ENCODE measurements at regions not wholly inside any gene's neighbourhood (a gene's known extent, or its start where the extent isn't known, plus 50 kb on each side); places are given as distances from the start of the nearest gene placed in this dataset.

DNA sequence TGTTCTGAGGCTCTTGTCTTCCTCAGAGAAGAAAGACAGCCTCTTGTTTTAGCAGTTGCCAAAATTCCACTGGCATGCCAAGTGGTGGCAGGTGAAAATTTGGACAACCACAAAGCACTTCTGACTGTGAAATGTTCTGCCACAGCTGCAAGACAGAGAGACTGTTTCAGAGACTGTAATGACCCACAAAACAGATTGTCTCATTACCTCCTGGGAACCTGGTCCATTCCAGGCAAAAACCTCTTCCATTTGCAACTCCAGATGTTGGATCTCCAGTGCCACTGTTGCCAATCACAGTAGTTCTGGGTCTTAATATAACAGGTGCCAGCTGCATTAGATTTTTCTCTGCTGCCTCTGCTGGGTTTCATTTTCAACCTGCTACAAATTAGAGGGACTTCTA lies 911.5 kb downstream of the UQCRFS1 start:
- BruUV-seq (replicated peaks), result no TSS peak
- intact Hi-C loops (cut with micrococcal nuclease; ENCODE audit: unreplicated experiment), result no loop called here
- ATAC-seq (no peak), DNase-seq (ENCODE audit: low read depth, low spot score) (no peak), FAIRE-seq (no peak)
- Histone ChIP-seq H3K27me3 (replicated peaks in 1 of 2; ENCODE audit: control insufficient read depth in 2 of 2, insufficient read depth in 2 of 2, low read length in 1 of 2) (no peaks in the 10 kb centered on the region), H3K4me3 (no peak overlapping the region), H3K4me1 (ENCODE audit: control insufficient read depth, insufficient read depth, low read length) (no peaks in the 10 kb centered on the region), H3K4me2 (ENCODE audit: control insufficient read depth, insufficient read depth) (no peak overlapping the region), H3K79me2 (ENCODE audit: control insufficient read depth, insufficient read depth, low read length) (no peaks in the 10 kb centered on the region), H3K9me3 (replicated peaks; ENCODE audit: control insufficient read depth, insufficient read depth, low read length) (no peaks in the 10 kb centered on the region; the same call in 2 of the 3 replicates), H2AFZ (ENCODE audit: control insufficient read depth, low read depth, low read length) (no peak overlapping the region), H4K20me1 (ENCODE audit: control insufficient read depth, insufficient read depth) (no peaks in the 10 kb centered on the region), H3K27ac (ENCODE audit: control insufficient read depth, insufficient read depth) (no peak overlapping the region), H3K36me3 (ENCODE audit: control insufficient read depth in 2 of 2, insufficient read depth in 2 of 2, low read length in 1 of 2) (no peaks in the 10 kb centered on the region), H3K9ac (ENCODE audit: control insufficient read depth, insufficient read depth, low read length) (no peak overlapping the region)
- in situ Hi-C loops (cut with MboI), result no loop called here
- SMC1A ChIA-PET (ENCODE audit: uncharacterized antibody, unreplicated experiment), result no interaction called here
- CTCF ChIA-PET, result interaction anchor here (1.6 kb wide), 1 partner anchor 335 kb away, joined by 6 read pairs; no protein-coding TSS in a partner anchor
- RAD21 ChIA-PET (ENCODE audit: unreplicated experiment), result no interaction called here
- POLR2A ChIA-PET, result no interaction called here
- TF ChIP-seq PAX5 (IDR thresholded peaks at IDR 0.05; ENCODE audit: borderline replicate concordance, low read depth, low read length), result no peak
- TF ChIP-seq CREM (IDR thresholded peaks at IDR 0.05; ENCODE audit: low read depth), result no peak
- TF ChIP-seq, protein P1, sequence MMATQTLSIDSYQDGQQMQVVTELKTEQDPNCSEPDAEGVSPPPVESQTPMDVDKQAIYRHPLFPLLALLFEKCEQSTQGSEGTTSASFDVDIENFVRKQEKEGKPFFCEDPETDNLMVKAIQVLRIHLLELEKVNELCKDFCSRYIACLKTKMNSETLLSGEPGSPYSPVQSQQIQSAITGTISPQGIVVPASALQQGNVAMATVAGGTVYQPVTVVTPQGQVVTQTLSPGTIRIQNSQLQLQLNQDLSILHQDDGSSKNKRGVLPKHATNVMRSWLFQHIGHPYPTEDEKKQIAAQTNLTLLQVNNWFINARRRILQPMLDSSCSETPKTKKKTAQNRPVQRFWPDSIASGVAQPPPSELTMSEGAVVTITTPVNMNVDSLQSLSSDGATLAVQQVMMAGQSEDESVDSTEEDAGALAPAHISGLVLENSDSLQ (IDR thresholded peaks at IDR 0.05), result no peak
- no peak for TF ChIP-seq TCF7 (IDR thresholded peaks at IDR 0.05; ENCODE audit: borderline replicate concordance)
- TF ChIP-seq, protein P2, sequence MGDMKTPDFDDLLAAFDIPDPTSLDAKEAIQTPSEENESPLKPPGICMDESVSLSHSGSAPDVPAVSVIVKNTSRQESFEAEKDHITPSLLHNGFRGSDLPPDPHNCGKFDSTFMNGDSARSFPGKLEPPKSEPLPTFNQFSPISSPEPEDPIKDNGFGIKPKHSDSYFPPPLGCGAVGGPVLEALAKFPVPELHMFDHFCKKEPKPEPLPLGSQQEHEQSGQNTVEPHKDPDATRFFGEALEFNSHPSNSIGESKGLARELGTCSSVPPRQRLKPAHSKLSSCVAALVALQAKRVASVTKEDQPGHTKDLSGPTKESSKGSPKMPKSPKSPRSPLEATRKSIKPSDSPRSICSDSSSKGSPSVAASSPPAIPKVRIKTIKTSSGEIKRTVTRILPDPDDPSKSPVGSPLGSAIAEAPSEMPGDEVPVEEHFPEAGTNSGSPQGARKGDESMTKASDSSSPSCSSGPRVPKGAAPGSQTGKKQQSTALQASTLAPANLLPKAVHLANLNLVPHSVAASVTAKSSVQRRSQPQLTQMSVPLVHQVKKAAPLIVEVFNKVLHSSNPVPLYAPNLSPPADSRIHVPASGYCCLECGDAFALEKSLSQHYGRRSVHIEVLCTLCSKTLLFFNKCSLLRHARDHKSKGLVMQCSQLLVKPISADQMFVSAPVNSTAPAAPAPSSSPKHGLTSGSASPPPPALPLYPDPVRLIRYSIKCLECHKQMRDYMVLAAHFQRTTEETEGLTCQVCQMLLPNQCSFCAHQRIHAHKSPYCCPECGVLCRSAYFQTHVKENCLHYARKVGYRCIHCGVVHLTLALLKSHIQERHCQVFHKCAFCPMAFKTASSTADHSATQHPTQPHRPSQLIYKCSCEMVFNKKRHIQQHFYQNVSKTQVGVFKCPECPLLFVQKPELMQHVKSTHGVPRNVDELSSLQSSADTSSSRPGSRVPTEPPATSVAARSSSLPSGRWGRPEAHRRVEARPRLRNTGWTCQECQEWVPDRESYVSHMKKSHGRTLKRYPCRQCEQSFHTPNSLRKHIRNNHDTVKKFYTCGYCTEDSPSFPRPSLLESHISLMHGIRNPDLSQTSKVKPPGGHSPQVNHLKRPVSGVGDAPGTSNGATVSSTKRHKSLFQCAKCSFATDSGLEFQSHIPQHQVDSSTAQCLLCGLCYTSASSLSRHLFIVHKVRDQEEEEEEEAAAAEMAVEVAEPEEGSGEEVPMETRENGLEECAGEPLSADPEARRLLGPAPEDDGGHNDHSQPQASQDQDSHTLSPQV (IDR thresholded peaks at IDR 0.05), result no peak
- no peak for TF ChIP-seq CBX5 (IDR thresholded peaks at IDR 0.05; ENCODE audit: low read depth)
- TF ChIP-seq NR2F1 (conservative IDR thresholded peaks at IDR 0.05), result no peak
- TF ChIP-seq, protein P3, sequence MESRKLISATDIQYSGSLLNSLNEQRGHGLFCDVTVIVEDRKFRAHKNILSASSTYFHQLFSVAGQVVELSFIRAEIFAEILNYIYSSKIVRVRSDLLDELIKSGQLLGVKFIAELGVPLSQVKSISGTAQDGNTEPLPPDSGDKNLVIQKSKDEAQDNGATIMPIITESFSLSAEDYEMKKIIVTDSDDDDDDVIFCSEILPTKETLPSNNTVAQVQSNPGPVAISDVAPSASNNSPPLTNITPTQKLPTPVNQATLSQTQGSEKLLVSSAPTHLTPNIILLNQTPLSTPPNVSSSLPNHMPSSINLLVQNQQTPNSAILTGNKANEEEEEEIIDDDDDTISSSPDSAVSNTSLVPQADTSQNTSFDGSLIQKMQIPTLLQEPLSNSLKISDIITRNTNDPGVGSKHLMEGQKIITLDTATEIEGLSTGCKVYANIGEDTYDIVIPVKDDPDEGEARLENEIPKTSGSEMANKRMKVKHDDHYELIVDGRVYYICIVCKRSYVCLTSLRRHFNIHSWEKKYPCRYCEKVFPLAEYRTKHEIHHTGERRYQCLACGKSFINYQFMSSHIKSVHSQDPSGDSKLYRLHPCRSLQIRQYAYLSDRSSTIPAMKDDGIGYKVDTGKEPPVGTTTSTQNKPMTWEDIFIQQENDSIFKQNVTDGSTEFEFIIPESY (IDR thresholded peaks at IDR 0.05), result no peak
- no peak for TF ChIP-seq ZSCAN29 (IDR thresholded peaks at IDR 0.05)
- TF ChIP-seq ETV6 (conservative IDR thresholded peaks at IDR 0.05 in 1 of 2, IDR thresholded peaks at IDR 0.05 in 1 of 2; ENCODE audit: borderline replicate concordance in 1 of 2, low read depth in 1 of 2), result no peak
- TF ChIP-seq NBN (IDR thresholded peaks at IDR 0.05), result no peak
- TF ChIP-seq, protein P4, sequence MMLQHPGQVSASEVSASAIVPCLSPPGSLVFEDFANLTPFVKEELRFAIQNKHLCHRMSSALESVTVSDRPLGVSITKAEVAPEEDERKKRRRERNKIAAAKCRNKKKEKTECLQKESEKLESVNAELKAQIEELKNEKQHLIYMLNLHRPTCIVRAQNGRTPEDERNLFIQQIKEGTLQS (IDR thresholded peaks at IDR 0.05; ENCODE audit: borderline replicate concordance, extremely low read depth, low read depth, low read length), result no peak
- no peak for TF ChIP-seq KAT2A (conservative IDR thresholded peaks at IDR 0.05; ENCODE audit: control insufficient read depth, low read depth, low read length)
- no peak for TF ChIP-seq BCL11A (IDR thresholded peaks at IDR 0.05; ENCODE audit: low read depth, low read length)
